Stimulated activated CD4-positive, alpha-beta T cell treated with anti-CD3 and anti-CD28 coated beads, Interleukin-15, amount 100 ng/mL, for 24 hours (primary cell): ENCODE measurements at regions not wholly inside any gene's neighbourhood (a gene's known extent, or its start where the extent isn't known, plus 50 kb on each side); places are given as distances from the start of the nearest gene placed in this dataset.
"Not testable (repeated sequence)": the region's sequence is repeated elsewhere in the genome, so short reads cannot be mapped to it uniquely, and the experiment has no call there.

Source experiments
- DNase-seq: peaks from one replicate; pipeline ENCODE4 v3.0.0-alpha.2; 2020

GRCh38 chr11:42906226-42906625 is 405.6 kb upstream of the API5 start:
- no peak for DNase-seq

- no peak for DNase-seq
Observed at GRCh38 chr11:42913731-42914130, 398.1 kb upstream of the API5 start.

- DNase-seq = no peak
Observed at GRCh38 chr11:42923651-42924050, 388.1 kb upstream of the API5 start.

GRCh38 chr11:42925916-42926315 is 385.9 kb upstream of the API5 start:
- DNase-seq = no peak

- DNase-seq = no peak
Observed at GRCh38 chr11:42947405-42947804, 364.4 kb upstream of the API5 start.

- not testable (repeated sequence) for DNase-seq
Observed at GRCh38 chr11:42949738-42950376, 361.9 kb upstream of the API5 start.

GRCh38 chr11:42951266-42951665 is 360.5 kb upstream of the API5 start:
- no peak for DNase-seq

- no peak for DNase-seq
Observed at GRCh38 chr11:42957831-42958230, 354.0 kb upstream of the API5 start.

GRCh38 chr11:42958635-42959034 is 353.2 kb upstream of the API5 start:
- no peak for DNase-seq

- no peak for DNase-seq
Observed at GRCh38 chr11:42960521-42961088, 351.2 kb upstream of the API5 start.

- DNase-seq = no peak
Observed at GRCh38 chr11:42967653-42968052, 344.1 kb upstream of the API5 start.

GRCh38 chr11:42972741-42973140 is 339.1 kb upstream of the API5 start:
- DNase-seq = no peak

GRCh38 chr11:42974510-42975179 is 337.2 kb upstream of the API5 start:
- DNase-seq = no peak

- DNase-seq = no peak
Observed at GRCh38 chr11:42975180-42975529, 336.6 kb upstream of the API5 start.

GRCh38 chr11:42976636-42977217 is 335.1 kb upstream of the API5 start:
- no peak for DNase-seq

GRCh38 chr11:42992594-42992993 is 319.2 kb upstream of the API5 start:
- DNase-seq = no peak

- no peak for DNase-seq
Observed at GRCh38 chr11:42996421-42997307, 315.1 kb upstream of the API5 start.

GRCh38 chr11:43004879-43005278 is 306.9 kb upstream of the API5 start:
- not testable (repeated sequence) for DNase-seq

- no peak for DNase-seq
Observed at GRCh38 chr11:43010042-43010441, 301.8 kb upstream of the API5 start.

GRCh38 chr11:43012606-43013005 is 299.2 kb upstream of the API5 start:
- DNase-seq = no peak

- DNase-seq = no peak
Observed at GRCh38 chr11:43021466-43021865, 290.3 kb upstream of the API5 start.

- no peak for DNase-seq
Observed at GRCh38 chr11:43034341-43034740, 277.5 kb upstream of the API5 start.

GRCh38 chr11:43035086-43035485 is 276.7 kb upstream of the API5 start:
- DNase-seq = no peak
